GM21360 (cell line): ENCODE measurements at regions not wholly inside any gene's neighbourhood (a gene's known extent, or its start where the extent isn't known, plus 50 kb on each side); places are given as distances from the start of the nearest gene placed in this dataset.

Experiments used
- ATAC-seq: cut with Tn5 transposase; IDR thresholded peaks from one replicate; pipeline ENCODE4 v1.9.1; 2021; ENCODE audit warnings: mild to moderate bottlenecking, moderate library complexity; ENCODE audit not compliant: unreplicated experiment

DNA sequence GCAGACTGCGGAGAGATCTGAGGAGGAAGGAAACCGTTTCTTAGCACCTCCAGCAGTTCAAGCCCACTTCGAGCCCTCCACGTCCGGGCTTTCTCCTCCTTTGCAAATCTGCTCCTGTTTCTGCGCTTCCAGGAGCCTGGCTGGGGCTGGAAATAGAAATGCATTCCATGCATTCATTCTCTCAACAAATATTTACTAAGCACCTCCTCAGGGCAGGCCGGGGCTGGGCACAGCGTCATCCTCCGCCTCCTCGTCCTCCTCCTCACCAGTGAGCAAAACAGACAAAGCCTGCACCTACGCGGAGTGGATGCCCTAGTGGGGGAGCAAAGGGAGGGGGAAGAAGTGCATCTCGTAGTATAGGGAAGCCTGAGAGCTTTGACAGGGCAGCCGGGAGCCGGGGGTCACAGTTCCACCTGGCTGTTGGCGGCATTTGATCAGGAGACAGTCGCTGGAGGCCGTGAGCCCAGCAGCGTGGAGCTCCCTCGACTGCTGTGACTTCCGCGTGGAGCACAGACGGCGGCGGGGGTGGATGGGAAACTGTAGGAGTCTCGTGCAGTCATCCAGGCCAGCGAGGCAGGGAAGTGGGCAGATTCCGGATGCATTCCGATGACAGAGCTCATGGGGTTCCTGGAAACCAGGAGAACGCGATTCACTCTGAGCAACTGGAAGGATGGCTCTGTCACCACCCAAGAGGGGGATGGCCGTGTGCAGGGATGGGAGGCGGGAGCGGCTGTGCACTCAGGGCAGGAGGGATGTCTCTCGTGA is 93.5 kb downstream of the SIK1 start:
- ATAC-seq: no peak

DNA sequence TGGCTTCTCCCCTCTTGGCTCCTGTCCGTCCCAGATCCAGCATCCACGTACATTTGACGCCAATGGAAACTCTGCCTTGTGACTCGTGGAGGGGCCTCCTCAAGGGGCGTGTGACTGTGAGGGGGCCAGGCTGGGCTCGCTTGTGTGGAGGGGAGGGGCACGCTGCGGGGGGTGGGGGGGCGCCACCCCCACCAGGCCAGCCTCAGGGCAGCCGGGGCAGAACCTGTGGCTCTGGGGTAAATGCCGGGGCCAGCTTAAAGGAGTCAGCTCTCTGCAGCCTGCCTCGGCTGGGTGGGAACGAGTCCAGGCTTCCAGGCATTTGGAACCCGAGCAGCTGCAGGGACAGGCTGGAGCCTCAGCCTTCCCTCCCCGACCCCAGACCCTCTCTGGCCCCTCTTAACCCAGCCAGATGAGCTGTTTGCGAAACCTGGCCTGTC is 94.1 kb downstream of the SIK1 start:
- no peak for ATAC-seq

DNA sequence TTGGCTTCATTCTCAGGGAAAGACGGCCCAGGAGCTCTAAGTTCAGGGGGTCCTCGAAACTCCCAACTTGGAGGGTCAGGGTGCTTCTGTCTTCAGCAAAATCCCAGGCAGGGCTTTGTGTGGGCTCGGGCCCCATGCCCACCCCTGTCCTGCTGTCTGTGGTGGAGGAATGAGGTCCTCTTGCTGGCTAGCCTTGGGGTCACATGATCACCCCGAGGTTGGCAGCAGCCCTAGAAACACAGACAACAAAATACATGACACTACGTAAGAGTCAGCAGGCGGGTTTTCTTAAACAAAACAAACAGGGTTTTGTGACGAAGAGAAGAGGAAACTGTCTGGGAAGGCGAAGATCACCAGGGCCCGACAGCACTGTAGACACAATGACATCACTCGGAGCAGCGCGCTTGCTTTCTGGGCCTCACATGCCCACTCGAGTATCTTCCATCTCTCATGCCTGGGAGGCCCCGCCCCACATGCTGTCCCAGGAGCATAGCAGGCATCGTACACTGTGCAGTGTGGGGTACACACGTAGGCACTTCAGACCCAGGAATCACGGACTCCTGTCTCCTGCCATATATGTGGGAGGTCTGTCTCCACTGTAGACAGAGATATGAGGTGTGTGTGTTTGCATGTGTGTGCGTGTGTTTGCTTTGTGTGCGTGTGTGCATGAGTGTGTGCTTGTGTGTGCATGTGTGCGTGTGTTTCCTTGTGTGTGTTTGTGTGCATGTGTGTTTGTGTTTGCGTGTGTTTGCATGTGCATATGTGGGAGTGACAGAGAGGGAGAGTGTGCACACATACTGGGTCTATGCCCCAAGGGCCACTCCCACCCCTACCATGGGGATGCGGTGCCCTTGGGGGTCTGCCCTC is 94.7 kb downstream of the SIK1 start:
- no peak for ATAC-seq

DNA sequence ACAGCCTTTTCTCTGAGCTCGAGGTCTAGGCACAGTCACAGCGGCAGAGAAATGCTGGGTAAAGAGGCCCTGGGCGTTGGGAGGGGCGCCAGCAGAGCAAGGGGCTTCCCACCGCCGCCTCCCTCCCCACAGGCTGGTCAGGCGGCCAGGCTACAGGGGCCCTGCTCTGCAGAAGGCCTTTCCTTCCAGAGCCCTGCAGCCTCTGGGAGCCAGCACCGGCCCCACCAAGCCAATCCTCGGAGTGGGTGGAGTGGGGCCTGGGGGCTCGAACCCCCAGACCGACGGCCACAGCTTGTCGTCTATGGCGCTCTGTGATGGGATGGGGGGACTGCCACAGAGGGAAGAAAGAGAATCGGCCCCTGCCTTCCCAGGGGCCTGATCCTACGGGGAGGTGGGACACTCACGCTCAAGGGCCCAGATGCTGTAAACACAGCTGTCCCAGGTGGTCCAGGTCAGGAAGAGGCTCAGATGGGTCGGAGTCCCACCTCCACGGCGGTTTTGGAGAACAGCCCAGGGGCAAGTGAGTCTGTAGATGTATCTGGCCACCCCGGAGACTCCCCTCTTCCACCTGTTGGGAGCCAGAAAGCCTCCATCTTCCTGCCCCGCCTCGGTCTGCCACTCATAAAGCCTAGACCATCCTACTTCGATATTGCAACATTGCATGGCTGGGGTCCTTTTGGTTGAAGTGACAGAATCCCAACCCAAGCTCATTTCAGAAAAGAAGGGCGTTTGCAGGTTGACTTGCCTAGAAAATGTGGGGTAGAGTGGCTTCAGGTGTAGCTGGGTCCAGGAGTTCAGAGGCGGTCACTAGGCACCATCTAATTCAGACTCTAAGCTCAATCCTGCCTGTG is 95.6 kb downstream of the SIK1 start:
- no peak for ATAC-seq

DNA sequence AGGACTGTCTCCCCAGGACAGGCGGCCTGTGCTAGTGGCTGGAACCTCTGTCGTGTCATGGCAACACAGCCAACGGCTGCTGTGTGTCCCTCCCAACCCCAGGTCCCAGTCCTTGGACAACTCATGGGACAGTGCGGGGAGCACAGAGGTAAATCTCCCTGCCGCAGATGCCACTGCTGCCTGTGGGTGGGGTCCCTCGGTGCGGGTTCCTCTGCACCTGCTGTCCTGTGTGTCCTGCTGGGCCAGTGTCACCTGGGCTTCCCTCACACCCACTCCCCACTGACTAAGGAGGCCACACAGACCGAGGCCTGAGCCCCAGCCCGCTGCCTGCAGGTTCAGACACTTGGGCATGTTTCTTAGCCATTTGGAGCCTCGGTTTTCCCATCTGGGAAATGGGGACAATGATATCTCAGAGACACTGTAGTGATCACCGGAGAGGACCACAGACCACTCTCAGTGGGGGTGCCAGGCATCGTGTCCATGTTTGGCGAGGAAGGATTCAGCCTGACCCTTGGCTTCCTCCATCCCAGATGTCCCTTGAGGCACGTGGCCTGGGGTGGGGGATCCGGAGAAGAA is 96.5 kb downstream of the SIK1 start:
- no peak for ATAC-seq

DNA sequence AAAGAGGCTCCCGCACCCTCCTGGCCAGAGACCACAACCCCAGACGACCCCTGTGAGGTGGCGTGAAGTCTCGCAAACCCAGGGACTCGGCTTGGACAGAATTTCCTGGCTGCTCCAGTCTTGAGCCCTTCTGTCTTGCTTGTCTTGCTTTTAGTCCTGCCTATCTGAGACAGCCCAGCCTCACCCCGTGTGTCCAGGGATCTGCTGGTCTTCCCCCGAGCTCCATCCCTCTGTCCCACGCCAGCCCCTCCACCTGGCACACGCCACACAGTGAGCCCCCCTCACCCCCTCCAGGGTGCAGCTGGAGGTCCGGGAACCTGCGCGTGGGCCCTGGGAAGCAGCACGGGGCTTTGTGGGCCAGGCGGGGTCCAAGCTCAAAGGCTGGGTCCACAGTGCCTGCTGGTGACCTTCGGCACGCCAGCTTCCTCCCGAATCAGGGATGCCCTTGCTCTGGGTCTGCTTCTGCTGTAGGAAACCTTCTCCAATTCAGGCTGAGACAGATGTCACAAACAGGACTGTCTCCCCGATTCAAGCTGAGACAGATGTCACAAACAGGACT is 97.1 kb downstream of the SIK1 start:
- ATAC-seq: no peak

DNA sequence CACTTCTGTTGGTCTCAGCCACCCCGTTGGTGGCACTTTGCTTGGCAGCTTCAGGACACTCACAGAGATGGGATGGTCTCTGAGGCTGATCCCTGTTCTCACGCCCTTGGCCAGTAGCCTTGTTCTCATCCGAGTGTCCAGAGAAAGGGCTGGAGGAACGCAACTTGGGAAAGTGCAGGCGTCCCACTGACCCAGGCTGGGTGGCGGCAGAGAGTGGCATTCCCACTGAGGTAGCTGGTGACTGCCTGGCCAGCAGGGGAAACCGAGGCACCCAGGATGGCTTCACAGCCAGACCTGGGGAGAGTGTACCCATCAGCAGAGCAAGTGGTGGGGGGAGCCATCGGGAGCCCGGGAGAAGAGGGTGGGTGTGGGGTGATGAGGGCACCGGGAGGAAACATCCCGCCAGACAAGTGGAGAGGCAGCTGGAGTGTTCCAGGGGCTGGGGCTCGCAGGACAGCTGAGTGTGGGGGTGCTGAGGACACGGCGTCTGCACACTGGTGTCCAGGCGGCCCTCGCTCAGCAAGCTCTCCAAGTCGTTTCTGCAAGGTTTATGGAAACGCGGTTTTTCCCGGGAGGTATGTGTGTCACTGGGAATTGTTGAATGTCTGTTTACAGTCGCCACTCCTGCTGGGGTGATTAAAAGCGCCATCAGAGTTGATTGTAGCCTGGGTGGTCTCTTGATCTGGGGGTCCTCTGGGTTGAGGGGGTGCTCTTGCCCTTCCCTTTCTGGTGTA is 97.8 kb downstream of the SIK1 start:
- no peak for ATAC-seq

DNA sequence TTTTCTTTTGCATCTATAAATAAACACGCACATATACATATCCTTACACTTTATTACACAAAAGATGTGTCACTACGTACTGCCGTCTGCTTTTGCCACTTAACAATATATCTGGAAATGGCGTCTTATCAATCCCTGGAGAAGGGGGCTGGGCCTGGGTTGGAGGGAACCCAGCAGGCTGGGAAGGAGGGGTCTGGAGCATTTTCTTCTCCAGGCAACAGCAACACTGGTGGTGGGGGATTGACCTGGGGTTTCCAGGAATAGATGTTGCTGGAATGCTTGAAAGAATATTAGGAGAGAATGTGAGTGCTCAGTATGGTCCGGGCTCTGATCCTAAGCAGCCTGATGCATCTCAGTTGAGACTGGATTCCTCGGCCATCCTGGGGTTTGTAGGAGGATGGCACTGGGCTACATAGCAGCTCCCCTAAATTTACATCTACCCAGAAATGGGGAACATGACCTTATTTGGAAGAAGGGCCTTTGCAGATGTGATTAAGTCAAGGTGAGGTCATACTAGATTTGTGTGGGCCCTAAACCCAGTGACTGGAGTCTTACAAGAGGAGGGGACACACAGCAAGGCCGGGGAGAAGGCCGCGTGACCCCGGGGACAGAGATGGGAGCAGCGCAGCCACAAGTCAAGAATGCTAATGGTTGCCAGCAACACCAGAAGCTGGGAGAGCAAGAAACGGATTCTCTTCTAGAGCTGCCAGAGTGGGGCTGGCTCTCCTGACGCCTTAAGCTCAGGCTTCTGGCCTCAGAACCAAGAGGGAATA is 98.6 kb downstream of the SIK1 start:
- no peak for ATAC-seq

DNA sequence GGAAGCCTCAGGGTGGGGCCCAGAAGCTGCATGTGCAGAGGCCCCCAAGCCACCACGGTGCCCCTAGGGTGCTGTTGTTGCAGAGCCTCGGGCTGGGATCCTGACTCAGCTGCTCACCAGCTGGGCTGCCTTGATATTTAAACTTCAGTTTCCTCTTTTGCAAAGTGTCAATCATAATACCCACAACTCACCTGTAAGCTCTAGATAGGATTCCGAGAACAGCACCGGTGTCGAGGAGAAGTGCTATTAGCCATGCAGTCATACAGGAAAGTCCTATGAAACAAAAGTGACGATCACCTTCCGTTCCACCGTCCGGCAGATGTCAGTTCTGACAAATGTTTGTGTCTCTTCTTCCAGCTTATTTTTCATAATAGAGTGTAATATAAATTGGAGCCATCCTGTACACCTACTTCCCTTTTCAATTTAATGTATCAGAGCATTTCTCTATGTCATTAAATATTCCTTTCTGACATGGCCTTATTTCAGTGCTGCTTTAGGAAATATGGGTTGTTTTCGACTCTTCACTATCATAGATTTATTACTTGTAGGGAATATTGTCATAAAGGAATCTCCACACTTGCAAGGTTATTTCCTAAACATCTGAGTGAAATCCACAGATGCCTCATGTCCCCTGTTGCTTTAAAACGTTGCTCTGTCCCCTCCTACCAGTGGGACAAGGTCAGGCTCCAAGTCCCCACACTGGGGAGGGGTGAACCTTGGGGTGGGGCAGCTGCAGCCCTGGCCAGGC is 100.8 kb downstream of the SIK1 start:
- ATAC-seq: no peak

DNA sequence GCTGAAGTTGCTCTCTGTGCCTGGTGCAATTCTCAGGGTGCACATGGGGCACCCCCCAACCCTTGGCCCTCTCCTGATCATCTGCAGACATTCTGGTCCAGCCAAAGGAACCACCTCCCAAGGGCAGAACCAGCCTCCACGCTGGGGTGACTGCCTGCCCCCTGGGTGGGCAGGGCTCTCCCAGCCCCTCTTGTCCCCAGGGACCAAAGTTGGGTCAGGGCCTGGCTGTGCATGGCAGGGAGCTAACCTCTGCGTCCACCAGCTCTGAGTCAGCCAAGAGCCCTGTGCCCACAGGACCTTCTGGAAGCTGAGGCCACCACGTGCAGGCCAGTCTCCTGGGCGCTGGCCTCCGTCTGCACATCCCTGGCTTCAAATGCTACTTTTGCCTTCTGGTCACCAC is 101.9 kb downstream of the SIK1 start:
- no peak for ATAC-seq

DNA sequence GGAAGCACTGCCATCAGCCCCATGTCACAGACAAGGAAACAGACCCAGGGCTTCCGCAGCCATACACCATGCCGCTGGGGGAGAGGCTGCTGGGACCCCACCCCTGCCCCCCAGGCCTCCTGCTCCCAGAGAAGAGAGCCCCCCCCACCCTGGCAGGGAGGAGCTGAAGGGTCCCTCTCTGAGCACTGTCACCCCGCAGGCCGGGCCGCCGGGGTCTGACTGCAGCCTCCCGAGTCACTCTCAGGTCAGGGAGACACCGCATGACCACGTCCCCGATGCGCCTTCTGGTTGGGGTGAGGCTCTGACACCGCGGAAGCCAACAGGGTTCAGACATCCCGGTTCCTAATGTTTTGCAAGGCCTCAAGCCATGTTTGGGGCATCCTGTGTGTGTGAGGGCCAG is 102.3 kb downstream of the SIK1 start:
- ATAC-seq: no peak

DNA sequence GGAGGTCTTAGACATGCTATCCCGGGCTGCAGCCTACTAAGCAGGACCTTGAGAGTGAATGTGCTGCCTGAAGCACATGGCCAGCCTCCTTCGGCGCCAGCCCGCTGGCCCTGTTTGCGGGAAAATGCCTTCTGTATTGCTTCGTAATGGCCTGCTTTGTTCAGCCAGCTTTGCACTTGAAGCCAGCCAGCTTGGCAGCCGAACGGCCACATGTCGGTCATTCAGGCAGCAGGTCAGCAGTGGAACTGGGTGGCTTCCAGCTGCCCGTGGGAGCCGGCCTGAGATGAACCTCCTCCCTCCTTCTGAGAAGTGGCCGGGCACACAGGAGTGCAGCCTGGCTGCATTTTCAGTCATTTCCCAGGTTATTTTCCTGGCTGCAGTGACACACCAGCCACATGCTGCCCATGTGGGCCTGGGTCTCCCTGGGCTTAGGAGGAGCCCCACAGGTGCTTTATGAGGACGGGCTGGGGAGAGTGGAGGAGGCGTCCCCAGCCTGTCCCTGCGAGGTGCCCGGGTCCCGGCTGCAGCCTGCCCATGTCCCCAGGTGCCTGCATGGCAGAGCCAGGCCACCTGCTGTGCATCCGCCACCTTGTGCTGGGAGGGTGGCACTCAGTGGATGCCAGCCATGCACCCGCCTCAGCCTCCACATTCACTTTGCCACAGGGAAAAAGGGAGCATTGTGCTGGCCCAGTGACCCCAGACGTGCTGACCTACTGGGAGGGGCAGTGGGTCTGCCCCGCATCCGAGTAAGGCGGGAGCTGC is 103.5 kb downstream of the SIK1 start:
- no peak for ATAC-seq

DNA sequence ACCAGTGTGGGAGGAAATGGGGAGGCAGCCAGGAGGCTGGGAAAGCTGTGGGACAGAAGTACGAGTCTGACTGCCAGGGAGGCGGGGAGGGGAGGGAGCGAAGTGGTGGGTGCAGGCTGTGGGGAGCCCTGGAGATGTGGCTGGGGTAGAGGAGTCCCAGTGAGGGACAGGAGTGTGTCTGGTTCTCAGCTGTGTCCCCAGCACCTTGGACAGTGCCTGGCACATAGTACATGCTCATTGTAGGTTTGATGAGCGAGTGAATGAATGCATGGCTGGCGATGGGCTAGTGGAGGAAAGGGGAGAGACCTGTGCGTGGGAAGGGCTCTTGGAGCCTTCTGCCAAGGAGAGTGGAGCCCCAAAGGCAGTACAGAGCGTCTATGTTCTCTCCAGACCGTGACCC is 104.1 kb downstream of the SIK1 start:
- ATAC-seq: no peak

DNA sequence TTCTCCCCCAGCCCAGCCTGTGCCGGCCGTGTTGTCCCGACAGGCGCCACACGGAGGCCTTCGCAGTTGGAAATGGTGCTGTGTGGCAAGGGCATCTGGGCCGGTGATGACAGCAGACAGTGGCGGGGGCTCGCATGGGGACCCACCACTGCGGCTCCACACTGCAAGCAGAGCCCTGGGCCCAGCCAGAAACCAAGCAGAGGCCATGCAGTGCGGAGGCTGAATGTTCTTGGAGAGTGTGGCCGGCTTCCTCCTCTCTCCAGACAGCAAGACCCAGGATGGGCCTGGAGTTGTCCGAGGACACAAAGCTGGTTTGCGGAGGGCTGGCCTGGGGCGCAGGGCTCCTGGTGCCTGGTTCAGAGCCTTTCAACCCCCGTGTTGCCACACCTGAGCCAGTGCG is 104.6 kb downstream of the SIK1 start:
- ATAC-seq: no peak

DNA sequence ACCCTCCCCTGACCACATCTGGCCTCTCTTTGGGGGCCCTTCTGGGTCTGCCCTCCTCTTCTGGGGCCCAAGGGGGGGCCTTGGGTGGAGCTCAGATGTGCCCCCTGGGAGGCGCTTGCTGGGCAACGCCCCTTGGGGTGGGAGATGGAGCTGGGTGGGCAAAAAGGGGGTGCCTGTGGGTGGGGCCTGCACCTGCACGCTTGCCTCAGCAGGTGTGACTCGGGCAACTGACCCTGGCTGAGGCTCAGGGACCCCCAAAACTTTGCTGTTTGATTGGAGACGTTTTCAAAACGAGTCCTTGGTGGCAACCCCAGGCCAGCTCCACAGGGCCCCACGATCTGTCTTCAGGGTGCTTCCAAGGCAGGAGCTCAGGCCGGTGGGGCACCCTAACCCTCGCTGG is 105.3 kb downstream of the SIK1 start:
- no peak for ATAC-seq

DNA sequence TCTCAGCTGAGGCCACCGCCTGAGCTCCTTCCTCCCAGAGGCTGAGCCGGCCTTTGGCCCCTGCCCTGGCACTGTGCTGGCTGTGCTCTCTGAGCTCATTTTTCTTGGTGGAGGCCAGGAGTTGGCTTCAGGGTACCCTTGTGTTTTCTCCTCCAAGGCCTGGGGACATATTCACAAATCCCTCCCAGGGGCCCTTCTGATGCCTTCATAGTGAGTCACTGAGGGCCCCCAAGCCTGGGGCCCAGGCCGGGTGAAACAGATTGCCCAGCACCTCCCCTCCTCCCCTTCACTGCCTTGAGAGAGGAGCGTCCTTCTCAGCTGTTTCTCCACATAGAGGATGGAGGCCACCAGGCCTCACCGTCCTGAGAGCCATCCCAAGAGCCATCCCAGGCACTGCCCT is 105.8 kb downstream of the SIK1 start:
- no peak for ATAC-seq

DNA sequence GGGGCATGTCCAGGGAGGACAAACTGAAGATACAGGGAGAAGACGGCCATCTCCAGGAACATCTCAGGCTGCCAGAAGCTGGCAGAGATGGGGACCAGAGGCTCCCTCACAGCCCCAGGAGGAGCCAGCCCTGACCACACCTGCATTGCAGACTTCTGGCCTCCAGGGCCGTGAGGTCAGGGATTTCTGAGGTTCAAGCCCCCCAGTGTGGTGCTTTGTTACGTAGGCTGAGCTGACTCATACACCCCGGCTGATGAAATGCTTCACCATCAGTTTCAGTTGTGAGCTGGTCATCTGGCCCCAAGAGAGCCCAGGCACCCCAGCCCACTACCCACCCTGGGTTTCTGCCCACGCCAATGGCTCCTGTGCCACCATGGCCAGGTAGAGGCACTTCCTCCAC is 106.4 kb downstream of the SIK1 start:
- no peak for ATAC-seq
